GM23338 (cell line): ENCODE measurements at regions not wholly inside any gene's neighbourhood (a gene's known extent, or its start where the extent isn't known, plus 50 kb on each side); places are given as distances from the start of the nearest gene placed in this dataset.

Source experiments
- ATAC-seq: fragments of 200-7000 bp; cut with Tn5 transposase; 3 replicates; pipeline ENCODE4 v1.9.1; 2020
- DNase-seq: peaks from one replicate; pipeline ENCODE4 v3.0.0-alpha.2; 2015; ENCODE audit warnings: low spot score
- H2AFZ ChIP-seq: fragments of 200-600 bp; sonication (generic); 2 replicates; pipeline ENCODE4 v1.8.0; 2016; ENCODE audit warnings: antibody characterized with exemption, mild to moderate bottlenecking, moderate library complexity
- H3F3A ChIP-seq: fragments of 200-600 bp; sonication (generic); replicated peaks from 2 replicates; pipeline ENCODE4 v1.8.0; 2017; ENCODE audit warnings: antibody characterized with exemption, mixed run types, low read depth
- H3K27ac ChIP-seq: fragments of 200-600 bp; sonication (generic); 2 replicates; pipeline ENCODE4 v1.6.1; 2016; ENCODE audit warnings: low read depth
- H3K27me3 ChIP-seq: fragments of 200-600 bp; sonication (generic); 2 replicates; pipeline ENCODE4 v1.8.0; 2016; ENCODE audit warnings: mild to moderate bottlenecking, mixed run types, moderate library complexity; ENCODE audit not compliant: insufficient read depth
- H3K36me3 ChIP-seq: fragments of 200-600 bp; sonication (generic); 2 replicates; pipeline ENCODE4 v1.8.0; 2016; ENCODE audit warnings: mild to moderate bottlenecking; ENCODE audit not compliant: insufficient read depth
- H3K4me1 ChIP-seq: fragments of 200-600 bp; sonication (generic); 2 replicates; pipeline ENCODE4 v1.8.0; 2016; ENCODE audit warnings: mild to moderate bottlenecking, moderate library complexity; ENCODE audit not compliant: insufficient read depth
- H3K4me2 ChIP-seq: fragments of 200-600 bp; sonication (generic); 2 replicates; pipeline ENCODE4 v1.7.1; 2017; ENCODE audit warnings: mixed run types
- H3K4me3 ChIP-seq: fragments of 200-600 bp; sonication (generic); 2 replicates; pipeline ENCODE4 v1.6.1; 2016; ENCODE audit warnings: mixed run types
- H3K79me2 ChIP-seq: fragments of 200-600 bp; sonication (generic); replicated peaks from 2 replicates; pipeline ENCODE4 v1.8.0; 2017; ENCODE audit warnings: mild to moderate bottlenecking; ENCODE audit not compliant: insufficient read depth
- H3K9me2 ChIP-seq: fragments of 200-600 bp; sonication (generic); 2 replicates; pipeline ENCODE4 v1.8.0; 2017; ENCODE audit not compliant: insufficient read depth
- H4K20me1 ChIP-seq: fragments of 200-600 bp; sonication (generic); replicated peaks from 2 replicates; pipeline ENCODE4 v1.8.0; 2017; ENCODE audit warnings: mild to moderate bottlenecking; ENCODE audit not compliant: insufficient read depth
- H3K27ac Mint-ChIP-seq: 2 replicates; pipeline ENCODE4 v1.8.0; 2020; ENCODE audit warnings: inconsistent platforms, mild to moderate bottlenecking, moderate library complexity, mixed read lengths
- H3K27me3 Mint-ChIP-seq: 3 replicates; pipeline ENCODE4 v1.8.0; 2022; ENCODE audit warnings: low read depth, mild to moderate bottlenecking, moderate library complexity, mixed read lengths, inconsistent platforms; ENCODE audit not compliant: insufficient read depth, poor library complexity
- H3K36me3 Mint-ChIP-seq: 3 replicates; pipeline ENCODE4 v1.8.0; 2021; ENCODE audit warnings: low read depth, mild to moderate bottlenecking, inconsistent platforms, moderate library complexity, mixed read lengths
- H3K4me1 Mint-ChIP-seq: 3 replicates; pipeline ENCODE4 v1.8.0; 2020; ENCODE audit warnings: mild to moderate bottlenecking, inconsistent platforms, mixed read lengths
- H3K4me3 Mint-ChIP-seq: 3 replicates; pipeline ENCODE4 v1.8.0; 2021; ENCODE audit warnings: moderate library complexity, mild to moderate bottlenecking, inconsistent platforms, mixed read lengths
- H3K9me3 Mint-ChIP-seq: 3 replicates; pipeline ENCODE4 v1.8.0; 2020; ENCODE audit warnings: moderate library complexity, mild to moderate bottlenecking, inconsistent platforms, mixed read lengths
- CREB1 ChIP-seq: fragments of 250-450 bp; sonication (Bioruptor Pico); IDR thresholded peaks from 2 replicates; pipeline ENCODE4 v1.5.0; 2020; ENCODE audit warnings: low read depth, mild to moderate bottlenecking, moderate library complexity
- EZH2 ChIP-seq: fragments of 200-600 bp; sonication (generic); IDR thresholded peaks from one replicate; pipeline ENCODE4 v1.8.0; 2017; ENCODE audit warnings: antibody characterized with exemption, mild to moderate bottlenecking, low read depth; ENCODE audit not compliant: unreplicated experiment
- EZH2phosphoT487 ChIP-seq: fragments of 200-600 bp; sonication (generic); IDR thresholded peaks from one replicate; pipeline ENCODE4 v1.8.1; 2018; ENCODE audit warnings: antibody characterized with exemption; ENCODE audit not compliant: unreplicated experiment
- JUNB ChIP-seq: IDR thresholded peaks from one replicate; pipeline ENCODE4 v1.6.1; 2016; ENCODE audit warnings: antibody characterized with exemption; ENCODE audit not compliant: unreplicated experiment
- NANOG ChIP-seq: IDR thresholded peaks from 2 replicates; pipeline ENCODE4 v1.6.1; 2016; ENCODE audit warnings: antibody characterized with exemption, borderline replicate concordance
- POLR2AphosphoS5 ChIP-seq: IDR thresholded peaks from 2 replicates; pipeline ENCODE4 v1.6.1; 2016; ENCODE audit warnings: antibody characterized with exemption, low read depth
- REST ChIP-seq: IDR thresholded peaks from one replicate; pipeline ENCODE4 v1.6.1; 2018; ENCODE audit warnings: antibody characterized with exemption; ENCODE audit not compliant: unreplicated experiment
- STAT1 ChIP-seq: IDR thresholded peaks from one replicate; pipeline ENCODE4 v1.6.1; 2016; ENCODE audit warnings: antibody characterized with exemption; ENCODE audit not compliant: unreplicated experiment
- ZNF114 ChIP-seq: fragments of 250-450 bp; sonication (Bioruptor Pico); IDR thresholded peaks from 2 replicates; pipeline ENCODE4 v1.5.0; 2020; ENCODE audit warnings: mild to moderate bottlenecking, moderate library complexity
- ZNF331 ChIP-seq: fragments of 250-450 bp; sonication (Bioruptor Pico); IDR thresholded peaks from 2 replicates; pipeline ENCODE4 v1.5.0; 2020; ENCODE audit warnings: low read depth, mild to moderate bottlenecking, moderate library complexity
- TF ChIP-seq, protein P1 (sequence below): fragments of 250-450 bp; sonication (Bioruptor Pico); IDR thresholded peaks from 2 replicates; pipeline ENCODE4 v1.5.0; 2020; ENCODE audit warnings: mild to moderate bottlenecking, moderate library complexity
- TF ChIP-seq, protein P2 (sequence below): IDR thresholded peaks from 2 replicates; pipeline ENCODE4 v1.6.1; 2016; ENCODE audit warnings: antibody characterized with exemption

GRCh38 chr1:222463059-222463730, 84.7 kb downstream of the HHIPL2 start:
- peaks cover 4% of the 10 kb centered on the region; the same call in 1 of the 2 replicates for H3K9me2 ChIP-seq
- DNase-seq = no peak
- H3K27ac ChIP-seq = no peak overlapping the region
- TF ChIP-seq ZNF114 (CRISPR knock-in tag) (no peak), REST (no peak), EZH2phosphoT487 (no peak), EZH2 (no peak), JUNB (no peak), POLR2AphosphoS5 (no peak), CREB1 (no peak), STAT1 (no peak), ZNF331 (CRISPR knock-in tag) (no peak), NANOG (no peak)
- TF ChIP-seq, protein P1, sequence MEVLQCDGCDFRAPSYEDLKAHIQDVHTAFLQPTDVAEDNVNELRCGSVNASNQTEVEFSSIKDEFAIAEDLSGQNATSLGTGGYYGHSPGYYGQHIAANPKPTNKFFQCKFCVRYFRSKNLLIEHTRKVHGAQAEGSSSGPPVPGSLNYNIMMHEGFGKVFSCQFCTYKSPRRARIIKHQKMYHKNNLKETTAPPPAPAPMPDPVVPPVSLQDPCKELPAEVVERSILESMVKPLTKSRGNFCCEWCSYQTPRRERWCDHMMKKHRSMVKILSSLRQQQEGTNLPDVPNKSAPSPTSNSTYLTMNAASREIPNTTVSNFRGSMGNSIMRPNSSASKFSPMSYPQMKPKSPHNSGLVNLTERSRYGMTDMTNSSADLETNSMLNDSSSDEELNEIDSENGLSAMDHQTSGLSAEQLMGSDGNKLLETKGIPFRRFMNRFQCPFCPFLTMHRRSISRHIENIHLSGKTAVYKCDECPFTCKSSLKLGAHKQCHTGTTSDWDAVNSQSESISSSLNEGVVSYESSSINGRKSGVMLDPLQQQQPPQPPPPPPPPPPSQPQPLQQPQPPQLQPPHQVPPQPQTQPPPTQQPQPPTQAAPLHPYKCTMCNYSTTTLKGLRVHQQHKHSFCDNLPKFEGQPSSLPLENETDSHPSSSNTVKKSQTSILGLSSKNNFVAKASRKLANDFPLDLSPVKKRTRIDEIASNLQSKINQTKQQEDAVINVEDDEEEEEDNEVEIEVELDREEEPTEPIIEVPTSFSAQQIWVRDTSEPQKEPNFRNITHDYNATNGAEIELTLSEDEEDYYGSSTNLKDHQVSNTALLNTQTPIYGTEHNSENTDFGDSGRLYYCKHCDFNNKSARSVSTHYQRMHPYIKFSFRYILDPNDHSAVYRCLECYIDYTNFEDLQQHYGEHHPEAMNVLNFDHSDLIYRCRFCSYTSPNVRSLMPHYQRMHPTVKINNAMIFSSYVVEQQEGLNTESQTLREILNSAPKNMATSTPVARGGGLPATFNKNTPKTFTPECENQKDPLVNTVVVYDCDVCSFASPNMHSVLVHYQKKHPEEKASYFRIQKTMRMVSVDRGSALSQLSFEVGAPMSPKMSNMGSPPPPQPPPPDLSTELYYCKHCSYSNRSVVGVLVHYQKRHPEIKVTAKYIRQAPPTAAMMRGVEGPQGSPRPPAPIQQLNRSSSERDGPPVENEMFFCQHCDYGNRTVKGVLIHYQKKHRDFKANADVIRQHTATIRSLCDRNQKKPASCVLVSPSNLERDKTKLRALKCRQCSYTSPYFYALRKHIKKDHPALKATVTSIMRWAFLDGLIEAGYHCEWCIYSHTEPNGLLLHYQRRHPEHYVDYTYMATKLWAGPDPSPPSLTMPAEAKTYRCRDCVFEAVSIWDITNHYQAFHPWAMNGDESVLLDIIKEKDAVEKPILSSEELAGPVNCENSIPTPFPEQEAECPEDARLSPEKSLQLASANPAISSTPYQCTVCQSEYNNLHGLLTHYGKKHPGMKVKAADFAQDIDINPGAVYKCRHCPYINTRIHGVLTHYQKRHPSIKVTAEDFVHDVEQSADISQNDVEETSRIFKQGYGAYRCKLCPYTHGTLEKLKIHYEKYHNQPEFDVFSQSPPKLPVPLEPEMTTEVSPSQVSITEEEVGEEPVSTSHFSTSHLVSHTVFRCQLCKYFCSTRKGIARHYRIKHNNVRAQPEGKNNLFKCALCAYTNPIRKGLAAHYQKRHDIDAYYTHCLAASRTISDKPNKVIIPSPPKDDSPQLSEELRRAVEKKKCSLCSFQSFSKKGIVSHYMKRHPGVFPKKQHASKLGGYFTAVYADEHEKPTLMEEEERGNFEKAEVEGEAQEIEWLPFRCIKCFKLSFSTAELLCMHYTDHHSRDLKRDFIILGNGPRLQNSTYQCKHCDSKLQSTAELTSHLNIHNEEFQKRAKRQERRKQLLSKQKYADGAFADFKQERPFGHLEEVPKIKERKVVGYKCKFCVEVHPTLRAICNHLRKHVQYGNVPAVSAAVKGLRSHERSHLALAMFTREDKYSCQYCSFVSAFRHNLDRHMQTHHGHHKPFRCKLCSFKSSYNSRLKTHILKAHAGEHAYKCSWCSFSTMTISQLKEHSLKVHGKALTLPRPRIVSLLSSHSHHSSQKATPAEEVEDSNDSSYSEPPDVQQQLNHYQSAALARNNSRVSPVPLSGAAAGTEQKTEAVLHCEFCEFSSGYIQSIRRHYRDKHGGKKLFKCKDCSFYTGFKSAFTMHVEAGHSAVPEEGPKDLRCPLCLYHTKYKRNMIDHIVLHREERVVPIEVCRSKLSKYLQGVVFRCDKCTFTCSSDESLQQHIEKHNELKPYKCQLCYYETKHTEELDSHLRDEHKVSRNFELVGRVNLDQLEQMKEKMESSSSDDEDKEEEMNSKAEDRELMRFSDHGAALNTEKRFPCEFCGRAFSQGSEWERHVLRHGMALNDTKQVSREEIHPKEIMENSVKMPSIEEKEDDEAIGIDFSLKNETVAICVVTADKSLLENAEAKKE (CRISPR knock-in tag) = no peak
- TF ChIP-seq, protein P2, sequence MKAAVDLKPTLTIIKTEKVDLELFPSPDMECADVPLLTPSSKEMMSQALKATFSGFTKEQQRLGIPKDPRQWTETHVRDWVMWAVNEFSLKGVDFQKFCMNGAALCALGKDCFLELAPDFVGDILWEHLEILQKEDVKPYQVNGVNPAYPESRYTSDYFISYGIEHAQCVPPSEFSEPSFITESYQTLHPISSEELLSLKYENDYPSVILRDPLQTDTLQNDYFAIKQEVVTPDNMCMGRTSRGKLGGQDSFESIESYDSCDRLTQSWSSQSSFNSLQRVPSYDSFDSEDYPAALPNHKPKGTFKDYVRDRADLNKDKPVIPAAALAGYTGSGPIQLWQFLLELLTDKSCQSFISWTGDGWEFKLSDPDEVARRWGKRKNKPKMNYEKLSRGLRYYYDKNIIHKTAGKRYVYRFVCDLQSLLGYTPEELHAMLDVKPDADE = no peak
- no peaks in the 10 kb centered on the region for H4K20me1 ChIP-seq
- Mint-ChIP-seq H3K36me3 (peaks cover 10% of the 10 kb centered on the region; the same call in 2 of the 3 replicates), H3K27me3 (peaks cover 12% of the 10 kb centered on the region), H3K4me1 (peaks cover 5% of the 10 kb centered on the region; the same call in 2 of the 3 replicates), H3K4me3 (no peak overlapping the region), H3K9me3 (peaks cover 29% of the 10 kb centered on the region), H3K27ac (no peak overlapping the region)
- 0 out of 2 replicates have a peak, but pooled peaks cover 5% of the 10 kb centered on the region for H3K4me1 ChIP-seq
- no peaks in the 10 kb centered on the region for H3K36me3 ChIP-seq
- H3K4me2 ChIP-seq = no peak overlapping the region
- no peaks in the 10 kb centered on the region for H3F3A ChIP-seq
- no peaks in the 10 kb centered on the region for H3K79me2 ChIP-seq
- H3K4me3 ChIP-seq = no peak overlapping the region
- no peaks in the 10 kb centered on the region for H3K27me3 ChIP-seq
- ATAC-seq = no peak
- H2AFZ ChIP-seq = no peak overlapping the region
